GM18867 (cell line): ENCODE measurements at regions not wholly inside any gene's neighbourhood (a gene's known extent, or its start where the extent isn't known, plus 50 kb on each side); places are given as distances from the start of the nearest gene placed in this dataset.
"Not testable (repeated sequence)": the region's sequence is repeated elsewhere in the genome, so short reads cannot be mapped to it uniquely, and the experiment has no call there.

Experiments used
- ATAC-seq: cut with Tn5 transposase; IDR thresholded peaks from one replicate; pipeline ENCODE4 v1.9.1; 2021; ENCODE audit warnings: mild to moderate bottlenecking, moderate library complexity; ENCODE audit not compliant: unreplicated experiment

- ATAC-seq: no peak
Measured at GRCh38 chr13:21228738-21229137, 52.3 kb downstream of the MRPL57 start.

- no peak for ATAC-seq
Measured at GRCh38 chr13:21229241-21230024, 53.0 kb downstream of the MRPL57 start.

- no peak for ATAC-seq
Measured at GRCh38 chr13:21230516-21230915, 54.1 kb downstream of the MRPL57 start.

GRCh38 chr13:21231426-21231940, 55.0 kb downstream of the MRPL57 start:
- no peak for ATAC-seq

GRCh38 chr13:21232196-21232595, 55.7 kb downstream of the MRPL57 start:
- ATAC-seq: no peak

GRCh38 chr13:21232599-21232998, 56.1 kb downstream of the MRPL57 start:
- ATAC-seq: no peak

GRCh38 chr13:21233086-21233485, 56.6 kb downstream of the MRPL57 start:
- no peak for ATAC-seq

- ATAC-seq: no peak
Measured at GRCh38 chr13:21234526-21234925, 58.1 kb downstream of the MRPL57 start.

GRCh38 chr13:21235174-21235573, 58.7 kb downstream of the MRPL57 start:
- ATAC-seq: no peak

- no peak for ATAC-seq
Measured at GRCh38 chr13:21237081-21237480, 60.6 kb downstream of the MRPL57 start.

GRCh38 chr13:21238267-21238666, 61.8 kb downstream of the MRPL57 start:
- ATAC-seq: no peak

GRCh38 chr13:21240586-21240985, 64.1 kb downstream of the MRPL57 start:
- ATAC-seq: no peak

GRCh38 chr13:21242236-21242635, 65.8 kb downstream of the MRPL57 start:
- ATAC-seq: no peak

GRCh38 chr13:21243045-21243897, 66.8 kb downstream of the MRPL57 start:
- ATAC-seq: no peak

- not testable (repeated sequence) for ATAC-seq
Measured at GRCh38 chr13:21243898-21244184, 67.4 kb downstream of the MRPL57 start.

GRCh38 chr13:21246761-21247452, 70.4 kb downstream of the MRPL57 start:
- no peak for ATAC-seq

- no peak for ATAC-seq
Measured at GRCh38 chr13:21256351-21256761, 79.9 kb downstream of the MRPL57 start.

GRCh38 chr13:21256891-21257290, 80.4 kb downstream of the MRPL57 start:
- ATAC-seq: no peak

- ATAC-seq: no peak
Measured at GRCh38 chr13:21259571-21260455, 83.4 kb downstream of the MRPL57 start.

- not testable (repeated sequence) for ATAC-seq
Measured at GRCh38 chr13:21260561-21261290, 84.3 kb downstream of the MRPL57 start.
